ENCODE measurements at regions not wholly inside any gene's neighbourhood (a gene's known extent, or its start where the extent isn't known, plus 50 kb on each side); places are given as distances from the start of the nearest gene placed in this dataset.

DNA sequence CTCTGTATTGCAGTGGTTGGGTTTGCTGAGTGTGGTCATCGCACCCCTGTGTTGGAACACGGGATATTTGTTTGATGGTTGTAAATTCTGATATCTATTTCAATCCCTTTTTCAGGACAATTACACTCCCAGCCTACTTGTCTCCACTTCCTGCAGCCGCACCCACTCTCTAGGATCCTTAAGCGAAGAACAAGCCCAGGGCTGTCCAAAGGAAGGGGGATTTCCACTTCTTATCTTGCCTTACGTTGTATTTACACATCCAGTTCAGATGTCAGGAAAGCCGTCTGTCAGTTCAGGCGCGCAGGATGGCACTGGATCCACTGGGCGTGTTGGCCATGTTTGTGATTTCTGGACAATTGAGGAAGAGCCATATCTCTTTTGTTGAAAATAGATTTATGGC, 834.5 kb upstream of the SALL3 start:
- Histone ChIP-seq H3K4me3 (ENCODE audit: insufficient read depth, low read depth, low read length, poor library complexity, severe bottlenecking) (no peak overlapping the region), H3K27ac (ENCODE audit: insufficient read depth, low read length, poor library complexity, severe bottlenecking) (no peak overlapping the region), H3K36me3 (ENCODE audit: control insufficient read depth, insufficient read depth, low read length) (no peaks in the 10 kb centered on the region), H3K9me3 (ENCODE audit: control insufficient read depth, low read length) (no peaks in the 10 kb centered on the region), H3K4me1 (ENCODE audit: control insufficient read depth, insufficient read depth, low read length, poor library complexity, severe bottlenecking) (no peaks in the 10 kb centered on the region), H3K27me3 (replicated peaks; ENCODE audit: control insufficient read depth, insufficient read depth, low read length, poor library complexity, severe bottlenecking) (no peaks in the 10 kb centered on the region)
- no peak for DNase-seq

DNA sequence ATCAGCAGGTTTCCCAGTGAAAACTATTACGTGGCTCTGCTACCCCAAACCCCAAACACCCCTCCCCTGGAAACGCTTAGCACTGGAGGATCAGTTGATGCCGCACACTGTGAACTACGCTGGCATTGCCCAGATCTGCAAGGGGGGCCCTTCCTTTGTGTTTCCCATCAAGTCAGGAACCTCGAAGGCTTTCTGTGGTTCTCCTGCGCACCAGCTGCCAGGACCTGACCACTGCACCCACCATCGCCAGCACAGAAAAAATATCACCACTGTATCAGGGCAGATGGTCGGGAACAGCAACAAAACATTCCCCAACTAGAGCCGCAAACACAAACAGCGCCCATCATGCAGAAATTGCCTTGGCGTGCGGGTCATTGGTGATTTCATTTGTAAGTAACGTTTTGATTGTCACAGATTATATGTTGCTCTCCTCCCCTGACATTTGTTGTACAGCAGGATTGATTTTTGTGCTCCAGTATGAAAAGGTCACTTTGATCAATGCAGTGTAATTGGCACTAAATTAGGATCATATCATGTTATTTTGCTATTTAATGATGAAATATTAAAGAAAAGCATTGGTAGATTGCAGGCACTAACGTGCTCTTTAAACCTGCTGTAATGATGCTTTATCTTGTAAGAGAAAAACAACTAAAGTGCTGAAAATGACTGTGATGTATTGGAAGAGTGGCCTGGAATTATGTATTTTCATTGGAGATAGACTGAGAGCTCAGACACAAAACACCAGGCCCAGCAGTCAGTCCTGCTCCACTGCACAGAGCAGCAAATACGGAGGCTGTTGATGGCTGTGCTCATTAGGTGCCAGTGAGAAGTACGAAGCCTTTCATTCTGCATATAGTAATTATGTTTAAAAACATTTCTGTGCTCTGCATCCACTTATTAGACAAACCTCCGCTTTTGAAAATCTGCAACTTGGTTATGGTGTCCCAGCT, 833.2 kb upstream of the SALL3 start:
- Histone ChIP-seq H3K9me3 (ENCODE audit: control insufficient read depth, low read length) (no peaks in the 10 kb centered on the region), H3K4me3 (ENCODE audit: insufficient read depth, low read depth, low read length, poor library complexity, severe bottlenecking) (no peak overlapping the region), H3K27me3 (replicated peaks; ENCODE audit: control insufficient read depth, insufficient read depth, low read length, poor library complexity, severe bottlenecking) (no peaks in the 10 kb centered on the region), H3K4me1 (ENCODE audit: control insufficient read depth, insufficient read depth, low read length, poor library complexity, severe bottlenecking) (no peaks in the 10 kb centered on the region), H3K36me3 (ENCODE audit: control insufficient read depth, insufficient read depth, low read length) (no peaks in the 10 kb centered on the region), H3K27ac (ENCODE audit: insufficient read depth, low read length, poor library complexity, severe bottlenecking) (no peak overlapping the region)
- no peak for DNase-seq

DNA sequence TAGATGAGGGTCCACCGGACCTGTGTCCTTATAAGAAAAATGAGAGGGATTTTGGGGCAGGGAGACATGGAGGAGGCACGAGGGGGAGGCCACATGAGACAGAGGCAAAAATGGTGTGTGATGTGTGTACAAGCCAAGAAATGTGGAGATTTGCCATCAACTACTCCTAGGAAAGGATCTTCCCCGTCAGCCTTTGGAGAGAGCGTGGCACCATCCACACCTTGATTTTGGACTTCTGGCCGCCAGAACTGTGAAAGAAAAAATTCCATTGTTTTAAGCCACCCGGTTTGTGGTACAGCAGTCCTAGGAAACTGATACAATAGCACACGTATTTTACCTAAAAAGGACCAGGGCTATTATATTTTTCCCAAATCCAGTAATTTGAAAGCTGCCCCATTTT, 829.0 kb upstream of the SALL3 start:
- Histone ChIP-seq H3K4me3 (ENCODE audit: insufficient read depth, low read depth, low read length, poor library complexity, severe bottlenecking) (no peak overlapping the region), H3K27ac (ENCODE audit: insufficient read depth, low read length, poor library complexity, severe bottlenecking) (no peak overlapping the region), H3K4me1 (ENCODE audit: control insufficient read depth, insufficient read depth, low read length, poor library complexity, severe bottlenecking) (no peaks in the 10 kb centered on the region), H3K9me3 (ENCODE audit: control insufficient read depth, low read length) (no peaks in the 10 kb centered on the region), H3K27me3 (replicated peaks; ENCODE audit: control insufficient read depth, insufficient read depth, low read length, poor library complexity, severe bottlenecking) (no peaks in the 10 kb centered on the region), H3K36me3 (ENCODE audit: control insufficient read depth, insufficient read depth, low read length) (no peaks in the 10 kb centered on the region)
- DNase-seq, result no peak

DNA sequence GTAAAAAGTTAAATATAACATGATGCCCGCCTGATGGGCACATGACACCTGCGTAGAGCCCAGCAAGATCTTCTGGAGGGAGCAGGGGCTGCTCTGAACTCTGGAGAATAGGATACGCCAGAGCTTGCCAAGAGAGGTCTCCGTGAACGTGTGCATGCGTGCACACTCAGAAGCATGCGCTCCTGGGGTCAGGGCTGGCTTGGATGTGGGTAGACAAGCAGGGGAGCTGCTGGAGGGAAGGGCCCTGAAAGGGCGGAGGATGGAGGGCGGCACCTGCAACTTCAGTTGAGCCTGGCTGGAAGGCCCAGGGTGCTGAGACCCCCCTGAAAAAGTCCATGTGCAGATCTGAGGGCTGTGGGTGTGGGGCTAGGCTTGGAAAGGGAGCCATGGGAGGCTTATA, 828.4 kb upstream of the SALL3 start:
- no peaks in the 10 kb centered on the region for H3K4me1 ChIP-seq (ENCODE audit: control insufficient read depth, insufficient read depth, low read length, poor library complexity, severe bottlenecking)
- no peaks in the 10 kb centered on the region for H3K9me3 ChIP-seq (ENCODE audit: control insufficient read depth, low read length)
- H3K27ac ChIP-seq (ENCODE audit: insufficient read depth, low read length, poor library complexity, severe bottlenecking), result no peak overlapping the region
- no peaks in the 10 kb centered on the region for H3K36me3 ChIP-seq (ENCODE audit: control insufficient read depth, insufficient read depth, low read length)
- no peak overlapping the region for H3K4me3 ChIP-seq (ENCODE audit: insufficient read depth, low read depth, low read length, poor library complexity, severe bottlenecking)
- no peak for DNase-seq
- no peaks in the 10 kb centered on the region for H3K27me3 ChIP-seq (replicated peaks; ENCODE audit: control insufficient read depth, insufficient read depth, low read length, poor library complexity, severe bottlenecking)

DNA sequence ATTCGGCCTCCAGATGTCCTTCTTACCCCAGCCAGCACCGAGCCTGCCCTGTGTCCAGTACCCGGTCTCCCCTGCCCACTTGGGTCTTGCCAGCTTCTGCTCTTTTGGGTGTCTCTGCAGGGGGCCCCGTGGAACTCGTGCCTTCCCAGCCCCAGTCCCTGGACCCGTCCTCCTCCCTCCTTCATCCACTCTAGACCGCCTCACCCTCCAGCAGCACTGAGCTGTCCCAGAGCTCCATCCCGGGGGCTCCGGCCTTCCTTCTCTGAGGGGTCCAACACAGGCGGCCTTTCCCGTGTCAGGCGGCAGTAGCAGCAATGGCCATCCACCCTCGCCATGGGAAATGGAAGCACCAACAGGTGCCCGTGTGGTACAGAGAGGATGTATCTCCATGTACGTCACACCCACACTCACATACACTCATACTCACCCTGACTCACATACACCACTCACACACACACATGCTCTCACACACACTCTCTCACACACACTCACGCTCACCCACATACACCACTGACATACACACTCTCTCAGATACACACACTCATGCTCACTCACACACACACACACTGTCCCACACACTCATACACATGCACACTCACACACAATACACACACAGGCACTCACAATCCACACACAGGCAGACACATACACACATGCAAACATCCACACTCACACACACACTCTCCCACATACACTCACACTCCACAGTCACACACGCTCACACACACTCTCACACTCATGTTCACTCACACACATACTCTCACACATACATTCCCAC, 827.5 kb upstream of the SALL3 start:
- H3K27me3 ChIP-seq (replicated peaks; ENCODE audit: control insufficient read depth, insufficient read depth, low read length, poor library complexity, severe bottlenecking), result no peaks in the 10 kb centered on the region
- DNase-seq, result no peak
- H3K36me3 ChIP-seq (ENCODE audit: control insufficient read depth, insufficient read depth, low read length), result no peaks in the 10 kb centered on the region
- no peaks in the 10 kb centered on the region for H3K4me1 ChIP-seq (ENCODE audit: control insufficient read depth, insufficient read depth, low read length, poor library complexity, severe bottlenecking)
- no peak overlapping the region for H3K4me3 ChIP-seq (ENCODE audit: insufficient read depth, low read depth, low read length, poor library complexity, severe bottlenecking)
- no peak overlapping the region for H3K27ac ChIP-seq (ENCODE audit: insufficient read depth, low read length, poor library complexity, severe bottlenecking)
- H3K9me3 ChIP-seq (ENCODE audit: control insufficient read depth, low read length), result no peaks in the 10 kb centered on the region

DNA sequence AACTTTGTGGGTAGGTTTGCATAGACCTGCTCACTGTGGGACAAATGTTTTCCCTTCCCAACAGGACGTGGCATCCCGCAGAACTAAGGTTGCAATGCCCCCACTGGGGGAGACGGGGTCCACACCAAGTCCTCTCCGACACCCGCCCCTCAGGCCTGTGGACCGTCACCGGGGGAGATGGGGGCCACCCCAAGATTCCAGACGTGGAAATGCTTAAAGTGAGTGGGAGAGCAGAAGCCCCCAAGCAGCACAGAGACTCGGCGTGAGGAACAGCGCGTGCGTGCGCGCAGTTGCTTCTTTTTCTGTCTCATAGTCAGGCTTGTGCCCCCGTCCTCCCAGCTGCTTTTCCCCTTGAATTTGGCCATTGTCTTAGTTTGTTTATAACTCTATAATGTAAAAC, 826.3 kb upstream of the SALL3 start:
- H3K36me3 ChIP-seq (ENCODE audit: control insufficient read depth, insufficient read depth, low read length), result no peaks in the 10 kb centered on the region
- H3K4me3 ChIP-seq (ENCODE audit: insufficient read depth, low read depth, low read length, poor library complexity, severe bottlenecking), result no peak overlapping the region
- no peak for DNase-seq
- no peak overlapping the region for H3K27ac ChIP-seq (ENCODE audit: insufficient read depth, low read length, poor library complexity, severe bottlenecking)
- H3K4me1 ChIP-seq (ENCODE audit: control insufficient read depth, insufficient read depth, low read length, poor library complexity, severe bottlenecking), result no peaks in the 10 kb centered on the region
- no peaks in the 10 kb centered on the region for H3K9me3 ChIP-seq (ENCODE audit: control insufficient read depth, low read length)
- no peaks in the 10 kb centered on the region for H3K27me3 ChIP-seq (replicated peaks; ENCODE audit: control insufficient read depth, insufficient read depth, low read length, poor library complexity, severe bottlenecking)

DNA sequence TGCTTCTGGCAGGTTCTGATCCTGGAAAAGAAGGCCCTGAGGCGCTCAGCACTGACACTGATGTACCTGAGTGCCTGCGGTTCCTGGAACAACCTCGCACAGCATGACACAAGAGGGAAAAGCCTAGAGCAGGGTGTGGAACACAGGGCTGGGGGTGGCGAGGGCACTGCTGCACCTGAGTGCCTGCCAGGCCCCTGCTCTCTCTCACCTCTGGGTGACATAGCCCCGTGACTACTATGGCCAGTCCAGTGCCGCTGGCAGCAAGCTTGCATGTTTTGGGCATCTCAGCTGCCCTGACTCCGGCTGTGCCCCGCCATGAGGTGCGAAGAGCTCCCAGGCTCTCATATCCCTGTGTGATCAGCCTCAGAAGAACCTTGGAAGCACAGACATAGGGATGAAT, 825.2 kb upstream of the SALL3 start:
- DNase-seq, result no peak
- H3K27me3 ChIP-seq (replicated peaks; ENCODE audit: control insufficient read depth, insufficient read depth, low read length, poor library complexity, severe bottlenecking), result no peaks in the 10 kb centered on the region
- H3K9me3 ChIP-seq (ENCODE audit: control insufficient read depth, low read length), result no peaks in the 10 kb centered on the region
- H3K36me3 ChIP-seq (ENCODE audit: control insufficient read depth, insufficient read depth, low read length), result no peaks in the 10 kb centered on the region
- no peaks in the 10 kb centered on the region for H3K4me1 ChIP-seq (ENCODE audit: control insufficient read depth, insufficient read depth, low read length, poor library complexity, severe bottlenecking)
- H3K4me3 ChIP-seq (ENCODE audit: insufficient read depth, low read depth, low read length, poor library complexity, severe bottlenecking), result no peak overlapping the region
- H3K27ac ChIP-seq (ENCODE audit: insufficient read depth, low read length, poor library complexity, severe bottlenecking), result no peak overlapping the region

DNA sequence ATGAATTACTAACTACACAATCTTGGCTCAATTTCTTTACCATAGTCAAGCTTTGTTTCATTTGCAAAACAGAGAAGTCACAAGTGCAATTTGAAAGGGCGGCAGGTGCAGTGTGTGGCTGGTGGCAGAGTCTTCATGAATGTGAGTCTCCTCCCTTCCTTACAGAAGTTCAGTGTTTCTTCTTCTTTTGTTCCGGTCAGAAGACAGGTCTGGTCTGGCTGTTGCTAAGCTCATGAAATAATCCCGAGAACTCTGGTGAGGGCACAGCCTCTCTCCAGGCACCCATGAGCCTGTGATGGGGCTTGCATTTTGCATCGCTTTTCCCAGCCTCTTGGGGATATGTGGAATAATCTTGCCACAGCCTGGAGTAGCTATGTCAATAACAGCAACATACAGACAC, 824.8 kb upstream of the SALL3 start:
- no peak for DNase-seq
- no peak overlapping the region for H3K27ac ChIP-seq (ENCODE audit: insufficient read depth, low read length, poor library complexity, severe bottlenecking)
- H3K36me3 ChIP-seq (ENCODE audit: control insufficient read depth, insufficient read depth, low read length), result no peaks in the 10 kb centered on the region
- no peaks in the 10 kb centered on the region for H3K9me3 ChIP-seq (ENCODE audit: control insufficient read depth, low read length)
- H3K4me1 ChIP-seq (ENCODE audit: control insufficient read depth, insufficient read depth, low read length, poor library complexity, severe bottlenecking), result no peaks in the 10 kb centered on the region
- H3K27me3 ChIP-seq (replicated peaks; ENCODE audit: control insufficient read depth, insufficient read depth, low read length, poor library complexity, severe bottlenecking), result no peaks in the 10 kb centered on the region
- no peak overlapping the region for H3K4me3 ChIP-seq (ENCODE audit: insufficient read depth, low read depth, low read length, poor library complexity, severe bottlenecking)

DNA sequence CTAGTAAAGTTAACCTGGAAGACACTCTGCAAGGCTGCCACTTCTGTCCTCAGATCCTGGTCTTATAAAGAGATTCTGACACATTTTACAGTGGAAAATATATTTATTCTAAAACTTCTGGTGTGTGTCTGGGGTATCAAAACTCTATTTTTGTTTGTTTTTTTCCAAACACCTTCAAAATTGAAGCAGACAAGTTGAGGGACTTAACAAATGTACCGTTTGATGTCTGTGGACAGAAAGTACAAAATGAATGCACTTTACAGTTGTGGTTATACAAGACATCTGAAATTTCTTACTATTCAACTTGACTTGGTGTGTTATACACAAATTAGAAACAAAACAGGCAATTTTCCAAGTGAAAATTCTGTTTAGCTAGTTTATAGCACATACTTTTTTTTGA, 823.2 kb upstream of the SALL3 start:
- no peak for DNase-seq
- Histone ChIP-seq H3K27me3 (replicated peaks; ENCODE audit: control insufficient read depth, insufficient read depth, low read length, poor library complexity, severe bottlenecking) (no peaks in the 10 kb centered on the region), H3K9me3 (ENCODE audit: control insufficient read depth, low read length) (no peaks in the 10 kb centered on the region), H3K4me1 (ENCODE audit: control insufficient read depth, insufficient read depth, low read length, poor library complexity, severe bottlenecking) (no peaks in the 10 kb centered on the region), H3K27ac (ENCODE audit: insufficient read depth, low read length, poor library complexity, severe bottlenecking) (no peak overlapping the region), H3K4me3 (ENCODE audit: insufficient read depth, low read depth, low read length, poor library complexity, severe bottlenecking) (no peak overlapping the region), H3K36me3 (ENCODE audit: control insufficient read depth, insufficient read depth, low read length) (no peaks in the 10 kb centered on the region)

DNA sequence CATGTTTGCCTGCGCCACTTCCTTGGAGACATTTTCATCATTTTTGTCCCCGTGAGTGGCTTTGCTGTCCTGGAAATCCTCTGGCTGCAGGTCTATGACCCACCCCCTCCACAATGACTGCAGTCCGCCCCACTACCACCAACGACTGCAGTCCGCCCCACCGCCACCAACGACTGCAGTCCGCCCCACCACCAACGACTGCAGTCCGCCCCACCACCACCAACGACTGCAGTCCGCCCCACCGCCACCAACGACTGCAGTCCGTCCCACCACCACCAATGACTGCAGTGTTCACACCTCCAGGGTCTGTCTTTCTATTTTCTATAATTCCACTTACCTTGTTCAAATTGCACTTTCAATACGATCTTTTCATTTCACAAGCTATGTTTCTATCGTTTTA, 820.7 kb upstream of the SALL3 start:
- Histone ChIP-seq H3K4me1 (ENCODE audit: control insufficient read depth, insufficient read depth, low read length, poor library complexity, severe bottlenecking) (no peaks in the 10 kb centered on the region), H3K9me3 (ENCODE audit: control insufficient read depth, low read length) (no peaks in the 10 kb centered on the region), H3K27ac (ENCODE audit: insufficient read depth, low read length, poor library complexity, severe bottlenecking) (no peak overlapping the region), H3K4me3 (ENCODE audit: insufficient read depth, low read depth, low read length, poor library complexity, severe bottlenecking) (no peak overlapping the region), H3K36me3 (ENCODE audit: control insufficient read depth, insufficient read depth, low read length) (no peaks in the 10 kb centered on the region), H3K27me3 (replicated peaks; ENCODE audit: control insufficient read depth, insufficient read depth, low read length, poor library complexity, severe bottlenecking) (no peaks in the 10 kb centered on the region)
- DNase-seq, result no peak

All from effector memory CD4-positive, alpha-beta T cell (primary cell).